GM12872 (cell line): ENCODE measurements at regions not wholly inside any gene's neighbourhood (a gene's known extent, or its start where the extent isn't known, plus 50 kb on each side); places are given as distances from the start of the nearest gene placed in this dataset.

Experiments
- TF ChIP-seq, protein P1 (sequence below): IDR thresholded peaks from 3 replicates; pipeline ENCODE4 v1.5.1; 2011; ENCODE audit warnings: low read depth, mild to moderate bottlenecking, low read length, moderate library complexity; ENCODE audit not compliant: insufficient read depth

DNA sequence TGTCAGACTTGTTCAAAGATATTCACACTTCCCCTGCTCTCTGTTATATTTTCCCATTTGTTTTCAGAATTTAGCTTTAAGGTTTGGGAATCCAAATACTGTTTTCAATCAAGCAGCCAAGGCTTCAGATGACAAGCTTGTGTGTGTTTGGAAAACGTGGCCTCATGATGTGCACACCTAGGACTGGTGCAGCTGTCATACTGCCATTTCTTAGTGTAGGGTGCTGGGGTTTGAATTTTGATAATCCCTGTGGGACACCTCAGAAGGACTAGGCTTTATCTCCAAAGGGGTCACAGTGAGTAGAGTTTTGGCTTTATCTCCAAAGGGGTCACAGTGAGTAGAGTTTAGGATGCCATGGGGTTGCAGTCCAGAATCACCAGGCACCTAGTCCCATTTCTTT lies 65.3 kb upstream of the JAG1 start:
- TF ChIP-seq, protein P1, sequence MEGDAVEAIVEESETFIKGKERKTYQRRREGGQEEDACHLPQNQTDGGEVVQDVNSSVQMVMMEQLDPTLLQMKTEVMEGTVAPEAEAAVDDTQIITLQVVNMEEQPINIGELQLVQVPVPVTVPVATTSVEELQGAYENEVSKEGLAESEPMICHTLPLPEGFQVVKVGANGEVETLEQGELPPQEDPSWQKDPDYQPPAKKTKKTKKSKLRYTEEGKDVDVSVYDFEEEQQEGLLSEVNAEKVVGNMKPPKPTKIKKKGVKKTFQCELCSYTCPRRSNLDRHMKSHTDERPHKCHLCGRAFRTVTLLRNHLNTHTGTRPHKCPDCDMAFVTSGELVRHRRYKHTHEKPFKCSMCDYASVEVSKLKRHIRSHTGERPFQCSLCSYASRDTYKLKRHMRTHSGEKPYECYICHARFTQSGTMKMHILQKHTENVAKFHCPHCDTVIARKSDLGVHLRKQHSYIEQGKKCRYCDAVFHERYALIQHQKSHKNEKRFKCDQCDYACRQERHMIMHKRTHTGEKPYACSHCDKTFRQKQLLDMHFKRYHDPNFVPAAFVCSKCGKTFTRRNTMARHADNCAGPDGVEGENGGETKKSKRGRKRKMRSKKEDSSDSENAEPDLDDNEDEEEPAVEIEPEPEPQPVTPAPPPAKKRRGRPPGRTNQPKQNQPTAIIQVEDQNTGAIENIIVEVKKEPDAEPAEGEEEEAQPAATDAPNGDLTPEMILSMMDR: no peak

DNA sequence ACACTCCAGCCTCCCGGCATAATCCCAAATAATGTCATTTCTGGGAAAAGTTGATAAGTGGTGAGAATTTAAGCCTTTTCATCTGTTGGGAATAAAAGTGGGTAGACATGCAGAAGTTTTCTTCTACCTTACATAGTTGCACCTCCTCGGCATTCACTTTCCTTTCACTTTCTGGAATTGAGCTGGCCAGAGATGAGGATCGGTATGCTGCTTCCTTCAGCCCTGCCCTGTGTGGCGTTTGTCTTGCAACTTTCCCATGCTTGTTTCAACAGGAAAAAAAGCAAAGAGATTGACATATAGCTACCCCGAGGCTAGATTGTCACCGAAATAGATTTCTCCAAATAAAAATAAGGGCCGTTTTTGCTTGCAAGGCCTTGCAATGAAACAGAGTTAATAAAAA lies 65.8 kb upstream of the JAG1 start:
- TF ChIP-seq, protein P1: no peak

DNA sequence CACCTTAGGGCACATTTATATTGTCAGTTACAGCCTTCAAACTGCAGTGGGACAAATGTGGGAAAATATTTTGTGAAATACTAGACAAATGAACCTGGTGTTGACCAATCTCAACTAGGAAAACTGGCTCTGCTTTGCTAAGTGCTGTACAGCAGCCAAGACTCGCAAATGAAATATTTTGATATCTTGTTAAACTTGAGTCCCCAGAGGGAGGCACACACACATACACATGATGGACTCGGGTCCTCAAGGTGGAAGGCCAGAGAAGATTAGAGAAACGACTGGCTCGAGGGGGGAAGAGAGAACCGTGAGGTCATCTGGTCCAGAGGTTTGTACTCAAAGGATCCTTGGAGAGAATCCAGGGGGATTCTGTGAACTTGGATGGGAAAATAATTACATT lies 67.3 kb upstream of the JAG1 start:
- TF ChIP-seq, protein P1: no peak

DNA sequence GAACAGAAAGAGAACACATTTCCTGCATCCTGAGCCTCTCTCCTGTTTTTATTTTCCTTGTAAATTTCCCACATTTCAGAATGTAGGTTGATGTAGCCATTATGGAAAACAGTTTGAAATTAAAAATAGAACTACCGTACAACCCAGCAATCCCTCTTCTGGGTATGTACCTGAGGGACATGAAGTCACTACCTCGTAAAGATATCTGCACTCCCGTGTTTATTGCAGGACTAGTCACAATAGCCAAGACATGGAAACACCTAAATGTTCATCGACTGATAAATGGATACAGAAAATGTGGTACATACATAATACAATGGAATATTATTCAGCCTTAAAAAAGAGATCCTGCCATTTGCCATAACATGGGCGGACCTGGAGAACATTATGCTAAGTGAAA lies 72.0 kb upstream of the JAG1 start:
- TF ChIP-seq, protein P1: no peak

DNA sequence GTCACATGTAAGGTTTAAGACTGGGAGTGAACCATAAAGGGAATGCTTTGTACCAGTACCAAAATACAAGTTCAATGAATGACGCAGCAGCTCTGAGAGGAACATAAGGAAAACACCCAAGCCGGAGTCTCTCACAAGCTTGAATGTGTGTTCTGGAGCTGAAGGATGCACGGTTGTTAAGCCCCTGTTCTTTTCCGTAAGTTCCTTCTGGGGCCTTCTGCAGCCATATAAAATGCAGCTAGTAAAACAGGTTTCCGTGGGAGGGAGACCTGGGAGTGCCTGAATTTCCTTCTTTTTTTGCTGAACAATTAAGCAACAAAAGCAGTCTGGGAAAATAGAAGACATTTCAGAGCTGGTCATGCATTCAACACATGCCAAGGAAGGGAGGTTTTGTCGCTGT lies 73.2 kb upstream of the JAG1 start:
- TF ChIP-seq, protein P1: no peak

DNA sequence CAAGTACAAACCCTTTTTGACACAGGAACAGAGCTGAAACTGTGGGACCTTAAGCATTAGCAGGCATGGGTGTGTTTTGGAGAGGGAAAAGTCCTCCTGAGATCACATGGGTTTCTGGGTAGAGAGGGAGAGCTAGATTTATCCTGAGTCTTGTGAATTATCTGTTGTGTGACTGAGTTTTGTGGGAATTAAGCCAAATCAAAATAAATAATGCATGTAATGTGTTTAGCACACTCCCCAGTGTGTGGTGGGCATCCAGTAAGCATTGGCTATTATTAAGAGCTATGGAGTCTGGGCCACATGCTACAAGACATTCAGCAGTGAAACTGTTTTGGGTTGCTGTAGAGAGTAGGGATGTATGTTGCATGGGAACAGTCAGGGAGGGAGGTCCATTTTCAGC lies 75.3 kb upstream of the JAG1 start:
- TF ChIP-seq, protein P1: no peak

DNA sequence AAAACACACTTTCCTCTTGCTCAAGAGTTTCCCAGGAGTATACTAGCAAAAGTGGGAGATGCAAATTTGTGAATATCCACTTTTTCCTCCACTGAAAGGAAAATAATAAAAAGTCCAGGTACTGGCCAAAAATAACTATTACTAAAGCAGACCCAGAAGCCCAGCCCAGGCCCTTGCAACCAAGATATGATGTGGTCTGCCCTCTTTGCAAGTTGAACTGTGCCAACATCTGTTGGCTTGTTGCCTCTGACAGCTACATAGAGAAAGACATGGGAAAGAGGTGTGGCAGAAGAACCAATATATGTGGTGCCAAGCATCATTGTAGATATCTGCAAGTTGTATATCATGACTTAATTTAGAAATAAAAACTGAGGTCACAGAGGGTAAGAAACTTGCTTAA lies 78.4 kb upstream of the JAG1 start:
- TF ChIP-seq, protein P1: no peak

DNA sequence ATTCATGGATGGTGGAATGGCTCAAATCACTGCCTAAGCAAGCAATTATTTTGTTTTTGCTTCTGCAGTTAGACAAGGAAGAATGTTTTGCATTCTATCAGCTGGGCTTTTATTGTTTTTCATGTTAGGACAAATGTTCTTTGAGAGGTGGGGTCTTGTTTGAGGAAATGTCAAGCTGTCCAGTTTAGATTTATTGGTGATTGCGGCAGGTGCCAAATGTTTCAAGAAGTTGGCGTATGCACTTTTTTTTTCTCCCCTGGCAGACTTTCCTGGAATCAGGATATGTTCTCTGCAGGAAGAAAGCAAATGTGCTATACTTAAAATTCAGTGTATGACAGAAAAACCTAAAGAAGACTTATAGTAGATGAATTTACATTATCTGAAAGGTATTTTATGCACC lies 81.0 kb upstream of the JAG1 start:
- TF ChIP-seq, protein P1: no peak
